ENCODE measurements at regions not wholly inside any gene's neighbourhood (a gene's known extent, or its start where the extent isn't known, plus 50 kb on each side); places are given as distances from the start of the nearest gene placed in this dataset.

GRCh38 chr3:160130071-160130470 is 95.2 kb upstream of the C3orf80 start:
- TF ChIP-seq CTCF (conservative IDR thresholded peaks at IDR 0.05; ENCODE audit: low read length) (no peak), EZH2phosphoT487 (IDR thresholded peaks at IDR 0.05; ENCODE audit: borderline replicate concordance) (no peak)

Data from Loucy (cell line).